HAP-1 (cell line): ENCODE measurements at regions not wholly inside any gene's neighbourhood (a gene's known extent, or its start where the extent isn't known, plus 50 kb on each side); places are given as distances from the start of the nearest gene placed in this dataset.

Experiments used
- DNase-seq, 2 experiments: peaks; one replicate each; pipeline ENCODE4 v3.0.0-alpha.2; 2016 to 2020; ENCODE audit warnings: low spot score in 2 of 2
- H3K27me3 ChIP-seq: fragments of 250-450 bp; sonication (Bioruptor Pico); 2 replicates; pipeline ENCODE4 v1.5.1; 2020; ENCODE audit warnings: low read depth, mild to moderate bottlenecking, moderate library complexity
- H3K36me3 ChIP-seq: fragments of 250-450 bp; sonication (Bioruptor Pico); replicated peaks from 2 replicates; pipeline ENCODE4 v1.5.1; 2020; ENCODE audit warnings: mild to moderate bottlenecking
- H3K4me1 ChIP-seq: fragments of 250-450 bp; sonication (Bioruptor Pico); 2 replicates; pipeline ENCODE4 v1.5.1; 2020; ENCODE audit warnings: mild to moderate bottlenecking
- H3K4me3 ChIP-seq: fragments of 250-450 bp; sonication (Bioruptor Pico); 2 replicates; pipeline ENCODE4 v1.5.1; 2020; ENCODE audit warnings: mild to moderate bottlenecking, moderate library complexity
- H3K9me3 ChIP-seq: fragments of 250-450 bp; sonication (Bioruptor Pico); 2 replicates; pipeline ENCODE4 v1.5.1; 2020; ENCODE audit warnings: mild to moderate bottlenecking, moderate library complexity
- in situ Hi-C: fragments of 300-500 bp; cut with MboI; formaldehyde crosslinking; loops from 3 replicates; pipeline ENCODE4 v1.14.3; 2020; ENCODE audit warnings: low sequenced_read_pairs, inconsistent platforms, mixed read lengths

DNA sequence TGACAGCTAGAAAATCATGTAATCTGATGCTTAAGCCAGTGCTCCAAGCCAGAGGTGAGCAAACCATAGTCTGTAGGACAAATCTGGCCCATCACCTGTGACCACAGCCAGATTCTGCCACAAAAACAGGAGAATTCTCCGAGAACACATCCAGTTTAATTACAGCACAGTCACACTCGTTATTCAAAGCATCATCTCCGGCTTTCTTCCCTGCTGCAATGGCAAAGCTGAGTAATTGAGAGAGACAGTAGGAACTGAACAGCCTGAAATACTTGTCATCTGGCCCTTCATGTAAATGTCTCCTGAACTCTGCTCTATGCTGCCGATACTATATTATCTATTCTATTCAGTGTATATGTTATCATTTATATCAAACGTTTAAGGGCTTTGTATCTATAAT, 121.4 kb upstream of the FOXF1 start:
- in situ Hi-C loops: no loop called here
- DNase-seq: no peak
- Histone ChIP-seq H3K36me3 (no peaks in the 10 kb centered on the region), H3K4me1 (no peaks in the 10 kb centered on the region), H3K27me3 (no peaks in the 10 kb centered on the region), H3K9me3 (no peaks in the 10 kb centered on the region), H3K4me3 (no peak overlapping the region)

DNA sequence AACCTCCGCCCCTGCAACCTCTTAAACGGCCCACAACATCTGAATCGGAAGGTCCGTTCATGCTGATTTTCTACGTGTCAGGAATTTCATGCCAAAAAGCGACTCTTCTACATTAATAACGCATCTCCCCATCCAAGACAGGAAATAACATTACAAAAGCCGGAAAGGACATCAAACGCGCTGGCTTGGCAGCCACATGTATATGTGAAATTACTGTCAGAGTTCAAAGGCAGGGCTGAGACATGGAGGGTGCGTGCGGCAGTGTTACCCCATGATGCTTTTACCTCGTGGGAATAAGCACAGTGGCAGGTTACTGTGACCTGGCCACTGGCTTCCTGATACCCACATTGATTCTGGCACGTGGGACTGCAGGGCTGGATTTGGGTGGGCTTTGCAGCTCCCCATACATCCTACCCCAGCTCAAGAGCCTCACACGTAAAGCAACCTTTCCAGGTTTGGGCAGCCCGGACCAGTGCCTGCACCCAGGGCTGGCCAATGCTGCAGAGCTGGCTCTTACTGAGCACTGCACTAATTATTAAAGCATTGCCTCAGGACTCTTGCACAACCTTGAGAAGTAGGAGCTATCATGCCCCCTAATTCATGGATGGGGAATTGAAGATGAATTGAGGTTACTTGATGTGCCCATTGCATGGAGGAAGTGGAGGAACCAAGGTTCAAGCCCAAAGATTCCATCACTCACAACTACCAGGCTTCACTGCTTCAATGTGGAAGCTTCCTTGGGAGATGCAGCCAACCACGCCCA, 120.6 kb upstream of the FOXF1 start:
- in situ Hi-C loops: no loop called here
- no peaks in the 10 kb centered on the region for H3K27me3 ChIP-seq
- H3K9me3 ChIP-seq: no peaks in the 10 kb centered on the region
- no peaks in the 10 kb centered on the region for H3K4me1 ChIP-seq
- H3K4me3 ChIP-seq: no peak overlapping the region
- DNase-seq: no peak
- no peaks in the 10 kb centered on the region for H3K36me3 ChIP-seq

DNA sequence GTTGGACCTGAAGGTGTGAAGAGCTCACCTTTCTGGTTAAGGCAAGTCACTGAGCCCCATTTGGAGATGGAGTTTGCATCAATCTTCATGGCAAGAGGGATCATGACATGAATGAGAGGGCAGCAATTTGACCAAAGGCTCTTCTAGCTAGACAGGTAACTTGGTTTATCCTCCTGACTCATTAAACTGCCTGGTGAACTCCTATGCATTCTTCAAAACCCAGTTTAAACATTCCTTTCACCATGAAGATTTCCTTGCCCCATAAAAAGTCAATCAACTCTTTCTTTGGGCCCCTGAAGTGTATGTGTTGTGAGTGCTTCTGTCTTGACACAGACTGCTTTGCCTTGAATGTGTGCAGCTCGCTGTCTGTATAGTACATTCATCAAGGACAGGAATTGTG, 120.0 kb upstream of the FOXF1 start:
- H3K4me1 ChIP-seq: no peaks in the 10 kb centered on the region
- in situ Hi-C loops: no loop called here

DNA sequence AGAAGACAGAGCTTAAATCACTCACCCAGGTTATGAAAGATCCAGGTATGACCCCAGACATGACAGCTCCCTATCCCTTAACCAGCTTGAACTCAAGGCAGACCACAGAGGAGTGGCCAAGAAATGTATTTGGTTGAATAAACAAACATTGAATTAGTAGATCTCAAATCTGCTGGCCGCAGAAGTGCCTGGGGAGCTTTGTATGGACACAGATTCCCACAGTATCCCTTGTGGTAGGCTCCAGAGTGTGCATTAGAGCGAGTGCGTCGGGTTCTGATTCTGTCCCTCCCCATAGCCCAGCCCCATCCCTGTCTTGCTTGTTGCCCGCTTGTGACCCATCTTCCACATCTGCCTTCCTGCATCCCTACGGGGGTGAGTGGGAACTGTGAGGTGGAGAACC, 118.8 kb upstream of the FOXF1 start:
- H3K4me3 ChIP-seq: no peak overlapping the region
- no peaks in the 10 kb centered on the region for H3K4me1 ChIP-seq
- no peaks in the 10 kb centered on the region for H3K9me3 ChIP-seq
- H3K36me3 ChIP-seq: no peaks in the 10 kb centered on the region
- in situ Hi-C loops: no loop called here
- H3K27me3 ChIP-seq: no peaks in the 10 kb centered on the region
- no peak for DNase-seq

More for the DNA sequence above, 120.0 kb upstream of the FOXF1 start:
- no peak overlapping the region for H3K4me3 ChIP-seq
- no peaks in the 10 kb centered on the region for H3K36me3 ChIP-seq
- H3K9me3 ChIP-seq: no peaks in the 10 kb centered on the region
- no peaks in the 10 kb centered on the region for H3K27me3 ChIP-seq
- DNase-seq: no peak

DNA sequence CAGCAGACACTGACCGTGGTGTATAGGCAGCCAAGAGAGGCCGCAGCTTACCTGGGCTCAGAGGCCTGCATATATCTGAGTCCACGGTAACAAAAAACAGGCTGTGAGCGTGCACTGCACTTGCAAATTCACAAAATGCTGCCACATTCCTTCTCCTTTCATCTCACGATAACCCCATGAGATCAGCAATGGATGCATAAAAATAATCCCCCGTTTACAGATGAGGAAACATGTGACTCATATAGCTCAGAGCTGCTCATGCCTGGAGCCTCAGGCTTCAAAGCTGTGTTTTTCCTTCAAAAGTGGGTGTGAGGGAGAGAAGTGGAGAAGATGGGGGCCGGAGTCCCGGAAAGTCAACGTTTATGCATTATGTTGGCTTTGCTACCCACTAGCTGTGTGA, 118.3 kb upstream of the FOXF1 start:
- H3K9me3 ChIP-seq: no peaks in the 10 kb centered on the region
- no peak for DNase-seq
- no peaks in the 10 kb centered on the region for H3K36me3 ChIP-seq
- no peaks in the 10 kb centered on the region for H3K27me3 ChIP-seq
- H3K4me1 ChIP-seq: no peaks in the 10 kb centered on the region
- H3K4me3 ChIP-seq: no peak overlapping the region
- in situ Hi-C loops: no loop called here

DNA sequence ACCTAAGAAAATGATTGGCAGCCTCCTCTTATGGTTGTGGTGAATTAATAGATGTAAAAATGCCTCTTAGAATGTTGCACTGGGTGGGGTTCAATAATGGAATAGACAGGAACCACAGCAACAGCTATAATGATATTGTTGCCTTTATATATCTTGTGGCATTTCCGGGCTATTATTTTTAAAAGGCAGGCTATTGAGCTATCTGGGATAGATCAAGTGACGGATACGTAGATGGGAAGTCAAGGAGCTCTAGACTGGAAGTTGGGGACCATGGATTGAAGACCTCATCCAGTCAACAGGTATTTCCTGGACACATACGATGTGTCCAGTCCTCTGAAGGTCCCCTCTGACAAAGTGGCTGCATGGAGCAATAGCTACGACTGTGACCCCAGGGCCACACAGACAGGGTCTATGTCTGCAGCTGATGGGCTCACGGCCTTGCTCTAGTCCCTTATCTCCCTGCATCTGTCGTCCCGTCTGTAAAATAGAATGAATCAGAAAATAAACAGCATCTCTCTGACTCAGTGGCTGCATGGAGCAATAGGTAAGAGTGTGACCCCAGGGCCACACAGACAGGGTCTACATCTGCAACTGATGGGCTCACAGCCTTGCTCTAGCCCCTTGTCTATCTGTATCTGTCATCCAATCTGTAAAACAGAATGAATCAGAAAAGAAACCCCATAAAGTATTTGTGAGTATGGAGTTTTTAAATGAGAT, 117.7 kb upstream of the FOXF1 start:
- Histone ChIP-seq H3K9me3 (no peaks in the 10 kb centered on the region), H3K4me1 (no peaks in the 10 kb centered on the region), H3K27me3 (no peaks in the 10 kb centered on the region), H3K4me3 (no peak overlapping the region), H3K36me3 (no peaks in the 10 kb centered on the region)
- in situ Hi-C loops: no loop called here
- peak in 1 of 2 experiments; percentile 10 for DNase-seq

DNA sequence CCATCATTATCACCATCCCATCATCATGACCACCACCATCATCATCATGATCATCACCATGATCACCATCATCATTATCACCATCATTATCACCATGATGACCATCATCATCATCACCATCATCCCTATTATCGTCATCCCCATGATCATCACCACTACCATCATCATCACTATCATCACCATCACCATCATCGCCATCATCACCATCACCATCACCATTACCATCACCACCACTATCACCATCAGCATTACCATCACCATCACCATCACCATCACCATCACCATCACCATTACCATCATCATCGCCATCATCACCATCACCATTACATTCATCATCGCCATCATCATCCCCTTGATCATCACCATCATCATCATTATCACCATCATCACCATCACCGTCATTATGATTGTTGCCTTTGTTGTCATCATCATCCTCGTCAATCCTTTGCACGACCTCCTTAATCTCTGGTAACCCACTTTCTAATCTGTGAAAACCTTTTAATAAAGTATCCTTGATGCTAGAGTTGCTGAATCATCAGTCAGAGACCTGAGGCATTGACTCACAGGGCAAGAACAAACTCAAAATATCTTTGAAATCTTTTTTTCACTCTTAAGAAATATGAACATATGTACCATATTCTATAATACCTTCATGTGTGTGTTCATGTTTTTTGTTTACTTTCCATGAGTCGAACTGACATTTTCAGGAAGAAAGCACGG, 116.3 kb upstream of the FOXF1 start:
- DNase-seq: no peak
- in situ Hi-C loops: no loop called here
- Histone ChIP-seq H3K9me3 (no peaks in the 10 kb centered on the region), H3K4me1 (no peaks in the 10 kb centered on the region), H3K36me3 (no peaks in the 10 kb centered on the region), H3K27me3 (no peaks in the 10 kb centered on the region), H3K4me3 (no peak overlapping the region)

DNA sequence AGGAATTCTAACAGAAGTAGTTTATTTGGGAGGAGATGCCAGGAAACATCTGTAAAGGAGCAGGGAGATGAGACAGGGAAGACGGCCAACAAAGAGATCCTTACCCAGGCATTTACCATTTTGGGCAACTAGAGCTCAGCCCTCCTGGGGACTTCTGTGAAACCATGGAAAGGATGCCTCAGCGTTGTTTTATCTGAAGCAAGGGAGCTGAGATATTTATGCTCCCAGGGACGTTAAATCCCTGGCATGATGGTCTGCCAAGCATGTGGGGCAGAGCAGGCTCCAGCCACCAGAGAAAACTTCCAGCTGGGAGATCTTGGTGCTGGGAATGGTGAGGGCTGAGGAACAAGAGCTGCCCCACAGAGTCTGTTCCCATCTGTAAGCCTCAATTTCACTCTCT, 114.8 kb upstream of the FOXF1 start:
- in situ Hi-C loops: no loop called here
- H3K4me1 ChIP-seq: no peaks in the 10 kb centered on the region
- H3K27me3 ChIP-seq: no peaks in the 10 kb centered on the region
- DNase-seq: no peak
- no peaks in the 10 kb centered on the region for H3K36me3 ChIP-seq
- no peaks in the 10 kb centered on the region for H3K9me3 ChIP-seq
- H3K4me3 ChIP-seq: no peak overlapping the region

DNA sequence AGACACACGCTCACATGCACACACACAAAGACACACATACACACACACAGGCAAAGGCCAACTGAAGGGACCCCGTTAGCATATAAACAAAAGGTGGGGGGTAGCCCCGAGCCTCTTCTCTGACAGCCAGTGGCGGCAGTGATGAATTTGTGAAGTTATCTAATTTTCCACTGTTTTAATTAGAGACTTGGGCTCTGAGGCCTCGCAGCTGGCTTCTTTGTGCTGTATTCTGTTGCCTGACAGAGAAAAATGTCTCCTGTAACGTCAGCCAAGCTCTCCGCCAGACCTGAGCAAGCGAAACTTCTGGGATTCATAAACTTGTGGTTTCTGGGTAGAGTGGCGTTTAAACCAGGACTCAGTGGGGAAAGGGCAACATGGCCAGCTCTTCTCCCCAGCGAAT, 113.9 kb upstream of the FOXF1 start:
- in situ Hi-C loops: no loop called here
- H3K36me3 ChIP-seq: no peaks in the 10 kb centered on the region
- DNase-seq: no peak
- H3K9me3 ChIP-seq: no peaks in the 10 kb centered on the region
- H3K4me1 ChIP-seq: no peaks in the 10 kb centered on the region
- H3K4me3 ChIP-seq: no peak overlapping the region
- H3K27me3 ChIP-seq: no peaks in the 10 kb centered on the region

DNA sequence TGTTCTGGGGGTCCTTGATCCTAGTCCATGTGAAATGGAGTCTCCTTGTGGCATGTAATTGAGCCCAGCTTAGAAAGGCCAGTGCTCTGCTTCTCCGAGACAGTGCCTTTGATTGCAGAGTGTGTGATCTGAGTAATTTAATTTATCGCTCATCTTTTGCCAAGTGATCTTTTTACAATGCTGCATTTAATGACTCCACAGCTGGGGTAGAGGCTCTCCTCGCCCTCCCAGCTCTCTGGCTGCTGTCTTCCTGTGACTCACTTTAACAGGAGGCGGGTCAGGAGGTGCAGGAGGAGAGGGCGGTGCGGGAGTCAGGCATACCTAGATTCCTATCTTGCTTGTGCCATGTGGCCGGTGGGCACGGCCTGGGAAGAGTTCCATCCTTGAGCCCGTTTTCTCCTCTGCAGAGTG, 113.4 kb upstream of the FOXF1 start:
- no peaks in the 10 kb centered on the region for H3K9me3 ChIP-seq
- H3K4me3 ChIP-seq: no peak overlapping the region
- in situ Hi-C loops: no loop called here
- H3K4me1 ChIP-seq: no peaks in the 10 kb centered on the region
- DNase-seq: no peak
- H3K27me3 ChIP-seq: no peaks in the 10 kb centered on the region
- H3K36me3 ChIP-seq: no peaks in the 10 kb centered on the region

DNA sequence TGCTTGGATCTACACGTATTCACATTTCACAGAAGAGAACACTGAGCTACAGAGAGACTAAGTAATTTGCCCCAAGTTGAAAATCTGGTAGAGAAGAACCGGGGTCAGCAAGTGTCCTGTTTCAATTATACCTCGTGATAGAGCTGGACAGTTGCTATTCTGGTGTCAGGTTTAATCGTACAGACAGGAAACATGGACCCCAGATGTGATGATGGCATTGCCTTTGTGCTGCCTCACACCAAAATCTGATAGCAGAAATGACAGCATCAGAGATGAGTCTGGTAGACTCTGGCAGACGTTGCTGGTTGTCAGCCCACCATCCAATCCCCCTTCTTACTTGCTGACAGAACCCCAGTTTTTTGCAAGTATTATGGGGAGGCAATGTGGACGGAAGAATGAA, 112.1 kb upstream of the FOXF1 start:
- H3K36me3 ChIP-seq: no peaks in the 10 kb centered on the region
- no peak for DNase-seq
- H3K27me3 ChIP-seq: no peaks in the 10 kb centered on the region
- in situ Hi-C loops: no loop called here
- no peaks in the 10 kb centered on the region for H3K9me3 ChIP-seq
- H3K4me3 ChIP-seq: no peak overlapping the region
- H3K4me1 ChIP-seq: no peaks in the 10 kb centered on the region

DNA sequence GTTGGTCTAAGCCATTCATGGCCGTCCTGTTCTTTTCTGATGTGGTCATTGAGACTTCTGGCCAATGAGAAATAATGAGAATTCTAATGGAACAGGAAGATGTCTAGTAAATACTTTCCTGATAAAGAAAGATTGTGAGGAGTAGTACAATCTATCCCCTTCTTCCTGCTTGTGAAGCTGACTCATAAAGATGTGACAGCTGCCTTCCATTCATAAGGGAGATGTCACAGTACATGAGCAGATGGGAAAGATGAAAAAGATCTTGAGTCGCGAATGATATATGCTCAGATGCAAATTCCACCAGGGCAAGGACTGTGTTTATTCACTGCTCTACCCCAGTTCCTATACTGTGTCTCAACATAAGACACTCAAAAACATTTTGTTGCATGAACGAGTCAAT, 111.7 kb upstream of the FOXF1 start:
- no peaks in the 10 kb centered on the region for H3K9me3 ChIP-seq
- in situ Hi-C loops: no loop called here
- H3K4me3 ChIP-seq: no peak overlapping the region
- no peak for DNase-seq
- no peaks in the 10 kb centered on the region for H3K4me1 ChIP-seq
- no peaks in the 10 kb centered on the region for H3K36me3 ChIP-seq
- H3K27me3 ChIP-seq: no peaks in the 10 kb centered on the region

DNA sequence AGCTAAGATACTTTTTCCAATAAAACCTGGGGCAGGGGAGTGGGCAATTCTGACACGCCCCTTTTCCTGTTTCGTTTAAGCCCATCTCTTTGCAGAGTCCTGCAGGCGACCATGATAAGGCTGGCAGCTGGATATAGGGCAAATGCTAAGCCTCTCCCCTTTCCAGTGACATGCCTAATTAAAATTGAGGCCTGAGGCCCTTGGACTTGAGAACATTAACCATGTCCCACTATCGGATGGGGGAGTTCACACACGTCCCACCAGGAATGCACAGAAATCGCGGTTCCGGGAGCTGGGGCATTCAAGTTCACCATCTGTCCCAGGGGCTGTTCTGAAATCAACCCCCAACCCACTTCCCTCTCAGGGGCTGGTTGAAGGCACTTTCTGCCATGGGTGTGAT, 109.2 kb upstream of the FOXF1 start:
- in situ Hi-C loops: no loop called here
- Histone ChIP-seq H3K4me1 (no peaks in the 10 kb centered on the region), H3K4me3 (no peak overlapping the region), H3K9me3 (no peaks in the 10 kb centered on the region), H3K36me3 (no peaks in the 10 kb centered on the region), H3K27me3 (no peaks in the 10 kb centered on the region)
- no peak for DNase-seq

DNA sequence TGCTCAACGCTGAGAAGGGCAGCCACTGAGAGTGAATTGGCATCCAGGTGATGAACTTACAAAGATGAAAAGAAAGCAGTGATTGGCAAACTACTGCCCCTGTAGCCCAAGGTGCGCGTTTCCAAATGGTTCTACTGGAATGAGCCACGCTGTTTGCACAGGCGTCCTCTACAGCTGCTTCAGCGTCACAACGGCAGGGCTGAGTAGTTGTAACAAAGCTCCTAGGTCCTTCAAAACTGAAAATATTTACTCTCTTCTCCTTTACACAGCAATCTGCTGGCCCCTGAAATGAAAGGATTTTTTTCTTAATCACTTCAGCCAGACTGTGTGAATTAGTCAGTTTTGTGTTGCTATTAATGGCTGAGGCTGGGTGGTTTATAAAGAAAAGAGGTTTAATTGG, 107.2 kb upstream of the FOXF1 start:
- no peak overlapping the region for H3K4me3 ChIP-seq
- in situ Hi-C loops: no loop called here
- DNase-seq: no peak
- no peaks in the 10 kb centered on the region for H3K27me3 ChIP-seq
- H3K9me3 ChIP-seq: no peaks in the 10 kb centered on the region
- H3K36me3 ChIP-seq: no peaks in the 10 kb centered on the region
- no peaks in the 10 kb centered on the region for H3K4me1 ChIP-seq
